ENCODE measurements at regions not wholly inside any gene's neighbourhood (a gene's known extent, or its start where the extent isn't known, plus 50 kb on each side); places are given as distances from the start of the nearest gene placed in this dataset.

- no peak for DNase-seq
Observed at GRCh38 chr5:82417776-82418607, 139.8 kb upstream of the RPS23 start.

- no peak for DNase-seq
Observed at GRCh38 chr5:82416512-82416911, 138.4 kb upstream of the RPS23 start.

GRCh38 chr5:82414041-82414388 lies 135.9 kb upstream of the RPS23 start:
- no peak for DNase-seq

GRCh38 chr5:82413302-82414040 lies 135.3 kb upstream of the RPS23 start:
- DNase-seq: no peak

GRCh38 chr5:82408033-82408432 lies 129.9 kb upstream of the RPS23 start:
- DNase-seq: no peak

GRCh38 chr5:82406205-82406773 lies 128.1 kb upstream of the RPS23 start:
- no peak for DNase-seq

GRCh38 chr5:82405618-82406204 lies 127.6 kb upstream of the RPS23 start:
- DNase-seq: no peak

- no peak for DNase-seq
Observed at GRCh38 chr5:82405161-82405560, 127.0 kb upstream of the RPS23 start.

- no peak for DNase-seq
Observed at GRCh38 chr5:82404382-82404945, 126.3 kb upstream of the RPS23 start.

- DNase-seq: no peak
Observed at GRCh38 chr5:82403724-82404123, 125.6 kb upstream of the RPS23 start.

- no peak for DNase-seq
Observed at GRCh38 chr5:82403026-82403425, 124.9 kb upstream of the RPS23 start.

GRCh38 chr5:82399111-82399510 lies 121.0 kb upstream of the RPS23 start:
- DNase-seq: no peak

GRCh38 chr5:82397741-82398320 lies 119.7 kb upstream of the RPS23 start:
- no peak for DNase-seq

GRCh38 chr5:82396871-82397514 lies 118.8 kb upstream of the RPS23 start:
- no peak for DNase-seq

GRCh38 chr5:82396396-82396795 lies 118.2 kb upstream of the RPS23 start:
- DNase-seq: no peak

- DNase-seq: no peak
Observed at GRCh38 chr5:82393951-82394350, 115.8 kb upstream of the RPS23 start.

- no peak for DNase-seq
Observed at GRCh38 chr5:82390088-82390487, 111.9 kb upstream of the RPS23 start.

- no peak for DNase-seq
Observed at GRCh38 chr5:82389347-82389746, 111.2 kb upstream of the RPS23 start.

- DNase-seq: no peak
Observed at GRCh38 chr5:82388181-82388580, 110.0 kb upstream of the RPS23 start.

GRCh38 chr5:82387819-82388166 lies 109.6 kb upstream of the RPS23 start:
- no peak for DNase-seq

- no peak for DNase-seq
Observed at GRCh38 chr5:82387001-82387818, 109.1 kb upstream of the RPS23 start.

- no peak for DNase-seq
Observed at GRCh38 chr5:82386576-82386975, 108.4 kb upstream of the RPS23 start.

Measured in activated CD8-positive, alpha-beta memory T cell treated with anti-CD3 and anti-CD28 coated beads, Interleukin-2, amount 50 U/mL, for 4 hours (primary cell).